ENCODE measurements at regions not wholly inside any gene's neighbourhood (a gene's known extent, or its start where the extent isn't known, plus 50 kb on each side); places are given as distances from the start of the nearest gene placed in this dataset.

DNA sequence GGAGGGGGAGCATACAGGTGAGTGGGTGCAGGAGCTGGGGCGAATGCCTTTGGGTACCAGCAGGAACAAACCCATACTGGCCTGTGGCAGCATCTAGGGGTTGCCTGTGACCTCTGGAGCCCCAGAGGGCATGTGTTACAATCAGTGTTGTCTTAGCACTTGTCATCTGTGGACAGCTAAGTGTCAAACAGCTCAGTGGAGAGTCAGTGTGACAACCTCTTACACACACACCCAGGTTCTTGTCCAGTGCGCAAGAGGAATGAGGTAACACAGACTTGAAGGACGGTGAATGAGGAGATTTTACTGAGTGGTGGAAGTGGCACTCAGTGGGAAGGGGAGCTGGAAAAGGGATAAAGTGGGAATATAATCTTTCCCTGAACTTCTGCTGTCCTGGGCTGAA is 54.1 kb upstream of the DDIT4L start:
- Histone ChIP-seq H3K4me1 (ENCODE audit: control insufficient read depth, insufficient read depth, low read length, poor library complexity, severe bottlenecking) (no peaks in the 10 kb centered on the region), H3K9me3 (ENCODE audit: control insufficient read depth, low read length) (no peaks in the 10 kb centered on the region), H3K4me3 (ENCODE audit: extremely low read depth, insufficient read depth, low read length, poor library complexity, severe bottlenecking) (no peak overlapping the region), H3K27ac (ENCODE audit: low read depth, low read length, severe bottlenecking) (no peak overlapping the region), H3K36me3 (ENCODE audit: control insufficient read depth, insufficient read depth, low read length) (no peaks in the 10 kb centered on the region)
- 86 to 89% methylated on average over 1 of the region's 3 CpGs for WGBS, 2 experiments (ENCODE audit: insufficient coverage in 2 of 2)
